Stomach (tissue), 8 donors: ENCODE measurements at regions not wholly inside any gene's neighbourhood (a gene's known extent, or its start where the extent isn't known, plus 50 kb on each side); places are given as distances from the start of the nearest gene placed in this dataset.

Experiments used
- DNase-seq, 2 donors: peaks; one replicate each; pipeline versions ENCODE4 v3.0.0 to v3.0.0-alpha.2; 2013 to 2019
- H3K27ac ChIP-seq, 5 donors: fragments of 200-600 bp in 4 of 5; sonication (generic) in 4 of 5; one replicate each; pipeline ENCODE4 v1.5.1; 2013 to 2019; ENCODE audit warnings: mild to moderate bottlenecking in 1 of 5, moderate library complexity in 1 of 5
- H3K27me3 ChIP-seq, 3 donors: fragments of 200-600 bp; sonication (generic); one replicate each; pipeline ENCODE4 v1.5.1; 2017 to 2019; ENCODE audit warnings: mixed run types in 1 of 3
- H3K36me3 ChIP-seq, 4 donors: fragments of 200-600 bp; sonication (generic); 1 replicate in 3 of 4; 2 replicates in 1 of 4; pipeline ENCODE4 v1.5.1; 2016 to 2019
- H3K4me1 ChIP-seq, 4 donors: fragments of 200-600 bp; sonication (generic); one replicate each; pipeline ENCODE4 v1.5.1; 2016 to 2019
- H3K4me3 ChIP-seq, 4 donors: fragments of 200-600 bp; sonication (generic) in 3 of 4; one replicate each; pipeline ENCODE4 v1.5.1; 2016 to 2019; ENCODE audit warnings: mild to moderate bottlenecking in 1 of 4
- H3K9me3 ChIP-seq, 4 donors: fragments of 200-600 bp; sonication (generic); one replicate each; pipeline ENCODE4 v1.5.1; 2016 to 2019
- CTCF ChIP-seq, 7 experiments: fragments of 450-650 bp in 4 of 7; fragments of 200-600 bp in 3 of 7; sonication (generic) in 3 of 7; IDR thresholded peaks; one replicate each; pipeline ENCODE4 v1.5.1; 2016 to 2019; ENCODE audit warnings: antibody characterized with exemption in 7 of 7, control low read depth in 2 of 7, mild to moderate bottlenecking in 1 of 7
- EP300 ChIP-seq: sonication (generic); formaldehyde crosslinking; IDR thresholded peaks from one replicate; pipeline ENCODE4 v1.6.1; 2017; ENCODE audit warnings: antibody characterized with exemption
- POLR2A ChIP-seq, 4 donors: fragments of 450-650 bp; IDR thresholded peaks; one replicate each; pipeline ENCODE4 v1.6.1; 2016; ENCODE audit warnings: antibody characterized with exemption in 4 of 4, control low read depth in 2 of 4, mild to moderate bottlenecking in 1 of 4, moderate library complexity in 1 of 4
- POLR2AphosphoS5 ChIP-seq, 3 donors: sonication (generic); formaldehyde crosslinking; IDR thresholded peaks; one replicate each; pipeline ENCODE4 v1.6.1; 2016; ENCODE audit warnings: antibody characterized with exemption in 3 of 3
- WGBS, 5 donors: extraction: QIAGEN DNeasy Blood & Tissue Kit in 3 of 5; methylation state at CpG; one replicate each; pipeline versions ENCODE4 v1.1.5 to v1.1.7; 2013 to 2018; 5-methylcytosine and 5-hydroxymethylcytosine counted together
- intact Hi-C: fragments of 100-400 bp; cut with DNase I; formaldehyde crosslinking; loops from one replicate; pipeline ENCODE4 v1.15.1; 2023; ENCODE audit warnings: low total_unique reads
- donor health status: healthy with polysubstance abuse.
- donor health status: Bipolar disorder and iron deficiency.
- donor health status: healthy.

GRCh38 chr13:51027644-51028043 lies 83.4 kb downstream of the C13orf42 start:
- intact Hi-C loops: no loop called here
- no peaks in the 10 kb centered on the region for H3K4me1 ChIP-seq
- no peak for DNase-seq
- no peak for TF ChIP-seq POLR2A (IDR thresholded peaks at IDR 0.05)
- no peak for TF ChIP-seq CTCF (IDR thresholded peaks at IDR 0.05)
- no peak for TF ChIP-seq POLR2AphosphoS5 (IDR thresholded peaks at IDR 0.05)
- no peak for TF ChIP-seq EP300
- H3K36me3 ChIP-seq: no peaks in the 10 kb centered on the region
- 90 to 94% (median 92%) methylated on average over 7 of the region's 7 CpGs for WGBS, 5 donors
- H3K4me3 ChIP-seq: no peak overlapping the region
- no peak overlapping the region for H3K27ac ChIP-seq
- H3K9me3 ChIP-seq: peaks cover 0 to 16% (median 8%) of the 10 kb centered on the region in 4 donors
- no peaks in the 10 kb centered on the region for H3K27me3 ChIP-seq

GRCh38 chr13:51026016-51026415 lies 85.1 kb downstream of the C13orf42 start:
- Histone ChIP-seq H3K4me3 (no peak overlapping the region), H3K27me3 (no peaks in the 10 kb centered on the region), H3K36me3 (no peaks in the 10 kb centered on the region), H3K4me1 (no peaks in the 10 kb centered on the region), H3K9me3 (peaks cover 0 to 16% (median 8%) of the 10 kb centered on the region in 4 donors), H3K27ac (no peak overlapping the region)
- intact Hi-C loops: no loop called here
- no peak for TF ChIP-seq POLR2AphosphoS5 (IDR thresholded peaks at IDR 0.05)
- no peak for TF ChIP-seq POLR2A (IDR thresholded peaks at IDR 0.05)
- no peak for TF ChIP-seq CTCF (IDR thresholded peaks at IDR 0.05)
- TF ChIP-seq EP300: no peak
- no peak for DNase-seq
- WGBS, 5 donors: 85 to 92% (median 91%) methylated on average over 8 of the region's 8 CpGs

GRCh38 chr13:51025245-51025905 lies 85.7 kb downstream of the C13orf42 start:
- intact Hi-C loops: no loop called here
- TF ChIP-seq POLR2AphosphoS5 (IDR thresholded peaks at IDR 0.05): no peak
- Histone ChIP-seq H3K9me3 (peaks cover 0 to 16% (median 8%) of the 10 kb centered on the region in 4 donors), H3K27me3 (no peaks in the 10 kb centered on the region), H3K4me3 (no peak overlapping the region), H3K4me1 (no peaks in the 10 kb centered on the region), H3K36me3 (no peaks in the 10 kb centered on the region), H3K27ac (no peak overlapping the region)
- DNase-seq: no peak
- WGBS, 5 donors: 87 to 94% (median 91%) methylated on average over 11 of the region's 11 CpGs

- intact Hi-C loops: no loop called here
- TF ChIP-seq POLR2A (IDR thresholded peaks at IDR 0.05) (no peak), POLR2AphosphoS5 (IDR thresholded peaks at IDR 0.05) (no peak), EP300 (no peak), CTCF (IDR thresholded peaks at IDR 0.05) (no peak)
- no peaks in the 10 kb centered on the region for H3K27me3 ChIP-seq
- H3K4me3 ChIP-seq: no peak overlapping the region
- peaks cover 0 to 16% (median 8%) of the 10 kb centered on the region in 4 donors for H3K9me3 ChIP-seq
- 72 to 94% (median 93%) methylated on average over 3 of the region's 3 CpGs for WGBS, 5 donors
- DNase-seq: no peak
- H3K4me1 ChIP-seq: no peaks in the 10 kb centered on the region
- no peaks in the 10 kb centered on the region for H3K36me3 ChIP-seq
- H3K27ac ChIP-seq: no peak overlapping the region
Measured at GRCh38 chr13:51021811-51022210, 89.3 kb downstream of the C13orf42 start.

GRCh38 chr13:51020600-51020999 lies 90.5 kb downstream of the C13orf42 start:
- no peak for DNase-seq
- intact Hi-C loops: no loop called here
- WGBS, 5 donors: 90 to 96% (median 96%) methylated on average over 8 of the region's 8 CpGs
- Histone ChIP-seq H3K27me3 (no peaks in the 10 kb centered on the region), H3K4me3 (no peak overlapping the region), H3K27ac (no peak overlapping the region), H3K4me1 (no peaks in the 10 kb centered on the region), H3K9me3 (peaks cover 0 to 16% (median 8%) of the 10 kb centered on the region in 4 donors), H3K36me3 (no peaks in the 10 kb centered on the region)
- TF ChIP-seq POLR2A (IDR thresholded peaks at IDR 0.05) (no peak), CTCF (IDR thresholded peaks at IDR 0.05) (no peak), EP300 (no peak), POLR2AphosphoS5 (IDR thresholded peaks at IDR 0.05) (no peak)
